ENCODE measurements at regions not wholly inside any gene's neighbourhood (a gene's known extent, or its start where the extent isn't known, plus 50 kb on each side); places are given as distances from the start of the nearest gene placed in this dataset.

DNA sequence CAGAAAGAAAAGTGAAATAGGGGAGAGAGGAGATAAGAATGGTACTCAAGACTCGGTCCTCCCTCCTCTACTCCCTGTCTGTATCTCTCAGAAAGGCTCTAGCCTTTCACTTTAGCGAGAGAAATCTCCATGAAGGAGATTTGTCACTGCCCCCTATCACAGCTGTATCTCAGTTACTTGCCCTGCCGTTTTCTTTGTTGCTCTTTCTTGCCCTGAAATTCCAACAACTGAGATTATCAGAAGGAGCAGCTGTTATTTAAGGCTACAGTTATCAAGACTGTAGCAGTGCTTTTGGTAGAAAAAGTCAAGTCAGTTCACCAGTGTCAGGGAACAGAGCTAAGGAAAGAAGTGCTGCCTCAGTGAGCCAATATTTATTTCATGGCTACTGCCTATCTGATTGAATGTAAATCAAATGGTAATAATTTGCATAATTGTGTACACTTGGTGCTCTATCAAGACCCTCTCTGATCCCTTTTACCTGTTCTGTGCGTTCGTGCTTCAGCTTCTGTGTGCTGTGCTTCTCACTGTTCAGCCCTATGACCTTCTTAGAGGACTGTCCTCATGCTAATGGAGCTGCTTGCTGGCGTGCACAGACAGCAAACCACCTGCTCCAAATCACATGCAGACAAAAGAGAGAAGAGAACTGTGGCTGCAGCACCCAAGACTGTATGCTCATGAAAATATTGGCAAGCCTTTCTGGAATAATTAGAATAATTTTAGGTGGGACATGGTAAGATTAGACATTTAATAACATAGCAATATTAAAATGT, 180.2 kb upstream of the FAM3C start:
- no peaks in the 10 kb centered on the region for H3F3A ChIP-seq (ENCODE audit: insufficient read depth, low read length)
- no peak for TF ChIP-seq EZH2phosphoT487 (IDR thresholded peaks at IDR 0.05; ENCODE audit: low read length)
- TF ChIP-seq, protein P1, sequence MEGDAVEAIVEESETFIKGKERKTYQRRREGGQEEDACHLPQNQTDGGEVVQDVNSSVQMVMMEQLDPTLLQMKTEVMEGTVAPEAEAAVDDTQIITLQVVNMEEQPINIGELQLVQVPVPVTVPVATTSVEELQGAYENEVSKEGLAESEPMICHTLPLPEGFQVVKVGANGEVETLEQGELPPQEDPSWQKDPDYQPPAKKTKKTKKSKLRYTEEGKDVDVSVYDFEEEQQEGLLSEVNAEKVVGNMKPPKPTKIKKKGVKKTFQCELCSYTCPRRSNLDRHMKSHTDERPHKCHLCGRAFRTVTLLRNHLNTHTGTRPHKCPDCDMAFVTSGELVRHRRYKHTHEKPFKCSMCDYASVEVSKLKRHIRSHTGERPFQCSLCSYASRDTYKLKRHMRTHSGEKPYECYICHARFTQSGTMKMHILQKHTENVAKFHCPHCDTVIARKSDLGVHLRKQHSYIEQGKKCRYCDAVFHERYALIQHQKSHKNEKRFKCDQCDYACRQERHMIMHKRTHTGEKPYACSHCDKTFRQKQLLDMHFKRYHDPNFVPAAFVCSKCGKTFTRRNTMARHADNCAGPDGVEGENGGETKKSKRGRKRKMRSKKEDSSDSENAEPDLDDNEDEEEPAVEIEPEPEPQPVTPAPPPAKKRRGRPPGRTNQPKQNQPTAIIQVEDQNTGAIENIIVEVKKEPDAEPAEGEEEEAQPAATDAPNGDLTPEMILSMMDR (IDR thresholded peaks at IDR 0.05; ENCODE audit: low read length), result no peak
- no peak for TF ChIP-seq EZH2 (optimal IDR thresholded peaks at IDR 0.05; ENCODE audit: low read depth, low read length)
- no peak overlapping the region for H3K4me3 ChIP-seq (ENCODE audit: low read length)
- H3K27me3 ChIP-seq (replicated peaks; ENCODE audit: insufficient read depth, low read length), result no peaks in the 10 kb centered on the region
- no peak overlapping the region for H3K4me2 ChIP-seq (ENCODE audit: low read depth, low read length)
- H3K79me2 ChIP-seq (ENCODE audit: low read length), result no peaks in the 10 kb centered on the region
- H3K9ac ChIP-seq (ENCODE audit: low read length), result no peak overlapping the region
- H3K9me3 ChIP-seq (replicated peaks; ENCODE audit: insufficient read depth, low read length), result no peaks in the 10 kb centered on the region
- H3K4me1 ChIP-seq (ENCODE audit: low read length), result no peaks in the 10 kb centered on the region
- no peak for DNase-seq
- H3K27ac ChIP-seq (ENCODE audit: low read length), result no peak overlapping the region
- no peaks in the 10 kb centered on the region for H3K9me2 ChIP-seq (replicated peaks; ENCODE audit: insufficient read depth, low read length)
- H4K20me1 ChIP-seq (ENCODE audit: insufficient read depth, low read length), result no peaks in the 10 kb centered on the region
- no peaks in the 10 kb centered on the region for H3K36me3 ChIP-seq (replicated peaks; ENCODE audit: insufficient read depth, low read length)
- no peak overlapping the region for H2AFZ ChIP-seq (ENCODE audit: low read length)

DNA sequence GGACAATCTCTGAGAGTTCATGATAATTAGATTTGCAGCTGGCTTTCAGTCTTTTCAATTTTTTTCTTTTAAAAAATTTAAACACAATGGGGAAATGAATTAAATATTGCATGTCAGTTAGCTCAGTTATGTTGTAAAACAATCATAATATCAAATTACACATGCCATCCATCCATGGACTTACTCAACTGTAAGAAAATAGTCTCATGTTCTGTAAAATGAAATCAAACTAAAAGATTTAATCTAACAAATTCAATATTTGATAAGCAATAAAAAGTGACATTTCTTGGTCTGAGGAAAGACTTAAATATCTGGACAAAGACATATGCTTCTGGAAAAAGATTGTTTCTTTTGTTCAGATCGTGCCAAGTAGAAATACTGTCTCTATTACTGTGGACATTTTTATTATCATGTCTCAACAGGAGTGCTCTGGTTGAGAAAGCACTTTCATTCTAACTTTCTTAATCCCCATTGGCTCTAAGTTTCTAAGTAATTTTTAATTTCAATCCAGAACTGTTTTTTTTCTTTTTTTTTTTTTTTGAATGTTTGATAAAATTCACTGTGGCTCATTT, 179.2 kb upstream of the FAM3C start:
- DNase-seq, result no peak
- no peak overlapping the region for H3K27ac ChIP-seq (ENCODE audit: low read length)

DNA sequence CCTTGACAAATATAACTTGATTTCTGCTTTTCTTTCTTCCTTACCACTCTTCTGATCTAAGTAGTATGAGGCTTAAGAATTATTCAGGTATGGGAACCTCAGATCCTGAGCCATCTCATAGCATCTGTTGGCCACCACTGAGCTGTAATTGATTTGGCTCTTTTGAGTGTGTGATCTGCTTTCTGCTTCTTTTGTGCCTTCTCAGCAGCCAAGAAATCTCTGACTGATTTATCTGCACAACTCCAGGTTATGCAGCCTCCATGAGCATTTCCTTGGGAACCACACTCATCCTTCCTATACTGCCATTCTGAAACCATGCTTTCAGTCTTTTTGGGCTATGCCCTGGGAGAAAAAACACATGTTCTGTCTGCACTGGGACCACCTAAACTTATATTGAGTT, 178.0 kb upstream of the FAM3C start:
- no peak overlapping the region for H3K27ac ChIP-seq (ENCODE audit: low read length)
- H3F3A ChIP-seq (ENCODE audit: insufficient read depth, low read length), result no peaks in the 10 kb centered on the region
- no peak overlapping the region for H3K4me3 ChIP-seq (ENCODE audit: low read length)
- no peaks in the 10 kb centered on the region for H3K4me1 ChIP-seq (ENCODE audit: low read length)
- H2AFZ ChIP-seq (ENCODE audit: low read length), result no peak overlapping the region
- no peaks in the 10 kb centered on the region for H3K9me3 ChIP-seq (replicated peaks; ENCODE audit: insufficient read depth, low read length)
- TF ChIP-seq, protein P1 (IDR thresholded peaks at IDR 0.05; ENCODE audit: low read length), result no peak
- TF ChIP-seq EZH2phosphoT487 (IDR thresholded peaks at IDR 0.05; ENCODE audit: low read length) (no peak), EZH2 (optimal IDR thresholded peaks at IDR 0.05; ENCODE audit: low read depth, low read length) (no peak)
- no peaks in the 10 kb centered on the region for H3K79me2 ChIP-seq (ENCODE audit: low read length)
- no peaks in the 10 kb centered on the region for H3K9me2 ChIP-seq (replicated peaks; ENCODE audit: insufficient read depth, low read length)
- H4K20me1 ChIP-seq (ENCODE audit: insufficient read depth, low read length), result no peaks in the 10 kb centered on the region
- no peaks in the 10 kb centered on the region for H3K27me3 ChIP-seq (replicated peaks; ENCODE audit: insufficient read depth, low read length)
- no peaks in the 10 kb centered on the region for H3K36me3 ChIP-seq (replicated peaks; ENCODE audit: insufficient read depth, low read length)
- no peak for DNase-seq
- no peak overlapping the region for H3K4me2 ChIP-seq (ENCODE audit: low read depth, low read length)
- no peak overlapping the region for H3K9ac ChIP-seq (ENCODE audit: low read length)

More for the DNA sequence above, 179.2 kb upstream of the FAM3C start:
- Histone ChIP-seq H3K4me3 (ENCODE audit: low read length) (no peak overlapping the region), H3F3A (ENCODE audit: insufficient read depth, low read length) (no peaks in the 10 kb centered on the region), H3K27me3 (replicated peaks; ENCODE audit: insufficient read depth, low read length) (no peaks in the 10 kb centered on the region), H3K4me2 (ENCODE audit: low read depth, low read length) (no peak overlapping the region), H3K9ac (ENCODE audit: low read length) (no peak overlapping the region), H3K9me2 (replicated peaks; ENCODE audit: insufficient read depth, low read length) (no peaks in the 10 kb centered on the region), H3K36me3 (replicated peaks; ENCODE audit: insufficient read depth, low read length) (no peaks in the 10 kb centered on the region), H4K20me1 (ENCODE audit: insufficient read depth, low read length) (no peaks in the 10 kb centered on the region), H2AFZ (ENCODE audit: low read length) (no peak overlapping the region), H3K4me1 (ENCODE audit: low read length) (no peaks in the 10 kb centered on the region), H3K79me2 (ENCODE audit: low read length) (no peaks in the 10 kb centered on the region), H3K9me3 (replicated peaks; ENCODE audit: insufficient read depth, low read length) (no peaks in the 10 kb centered on the region)
- TF ChIP-seq EZH2phosphoT487 (IDR thresholded peaks at IDR 0.05; ENCODE audit: low read length) (no peak), EZH2 (optimal IDR thresholded peaks at IDR 0.05; ENCODE audit: low read depth, low read length) (no peak)
- TF ChIP-seq, protein P1 (IDR thresholded peaks at IDR 0.05; ENCODE audit: low read length), result no peak

All from MM.1S (cell line).